ENCODE measurements at regions not wholly inside any gene's neighbourhood (a gene's known extent, or its start where the extent isn't known, plus 50 kb on each side); places are given as distances from the start of the nearest gene placed in this dataset.
"Not testable (repeated sequence)": the region's sequence is repeated elsewhere in the genome, so short reads cannot be mapped to it uniquely, and the experiment has no call there.

GRCh38 chr9:87382900-87383299 lies 114.8 kb upstream of the DAPK1 start:
- DNase-seq: no peak

GRCh38 chr9:87383344-87384150 lies 114.1 kb upstream of the DAPK1 start:
- DNase-seq: no peak

- DNase-seq: no peak
These were observed 111.1 kb upstream of the DAPK1 start for GRCh38 chr9:87386490-87387025.

- DNase-seq: no peak
These were observed 110.2 kb upstream of the DAPK1 start for GRCh38 chr9:87387351-87388011.

- DNase-seq: not testable (repeated sequence)
These were observed 109.0 kb upstream of the DAPK1 start for GRCh38 chr9:87388708-87389107.

GRCh38 chr9:87389936-87390335 lies 107.7 kb upstream of the DAPK1 start:
- no peak for DNase-seq

- DNase-seq: no peak
These were observed 107.3 kb upstream of the DAPK1 start for GRCh38 chr9:87390361-87390760.

GRCh38 chr9:87392086-87392485 lies 105.6 kb upstream of the DAPK1 start:
- no peak for DNase-seq

GRCh38 chr9:87393706-87394230 lies 103.9 kb upstream of the DAPK1 start:
- DNase-seq: no peak

GRCh38 chr9:87395804-87396479 lies 101.7 kb upstream of the DAPK1 start:
- DNase-seq: no peak

GRCh38 chr9:87401681-87402080 lies 96.0 kb upstream of the DAPK1 start:
- no peak for DNase-seq

GRCh38 chr9:87402537-87402936 lies 95.1 kb upstream of the DAPK1 start:
- no peak for DNase-seq

GRCh38 chr9:87405677-87406542 lies 91.8 kb upstream of the DAPK1 start:
- no peak for DNase-seq

- DNase-seq: no peak
These were observed 91.0 kb upstream of the DAPK1 start for GRCh38 chr9:87406543-87407166.

GRCh38 chr9:87410047-87411005 lies 87.3 kb upstream of the DAPK1 start:
- not testable (repeated sequence) for DNase-seq

- DNase-seq: no peak
These were observed 76.8 kb upstream of the DAPK1 start for GRCh38 chr9:87420884-87421283.

- no peak for DNase-seq
These were observed 75.9 kb upstream of the DAPK1 start for GRCh38 chr9:87421734-87422133.

GRCh38 chr9:87422999-87423398 lies 74.7 kb upstream of the DAPK1 start:
- DNase-seq: no peak

- not testable (repeated sequence) for DNase-seq
These were observed 73.8 kb upstream of the DAPK1 start for GRCh38 chr9:87423885-87424284.

GRCh38 chr9:87425202-87425601 lies 72.5 kb upstream of the DAPK1 start:
- DNase-seq: no peak
